Activated CD4-positive, alpha-beta memory T cell treated with anti-CD3 and anti-CD28 coated beads, Interleukin-2, amount 10 ng/mL, durations not matched to agents 7 days and 5 days (primary cell): ENCODE measurements at regions not wholly inside any gene's neighbourhood (a gene's known extent, or its start where the extent isn't known, plus 50 kb on each side); places are given as distances from the start of the nearest gene placed in this dataset.
"Not testable (repeated sequence)": the region's sequence is repeated elsewhere in the genome, so short reads cannot be mapped to it uniquely, and the experiment has no call there.

Experiments used
- CTCF ChIA-PET: fragments of 350-600 bp; sonication (Branson Sonifier 250); formaldehyde crosslinking; loops from one replicate; lab custom pipeline; 2021; ENCODE audit warnings: antibody characterized with exemption, inconsistent platforms; lab: Charles Lee
- POLR2A ChIA-PET: fragments of 350-600 bp; sonication (Branson Sonifier 250); formaldehyde crosslinking; loops from one replicate; lab custom pipeline; 2021; ENCODE audit warnings: antibody characterized with exemption; lab: Charles Lee
- DNase-seq: peaks from one replicate; pipeline ENCODE4 v3.0.0-alpha.2; 2020
- H3K27ac Mint-ChIP-seq: one replicate; pipeline ENCODE4 v1.8.0; 2021; ENCODE audit warnings: mild to moderate bottlenecking, mixed read lengths
- H3K27me3 Mint-ChIP-seq: one replicate; pipeline ENCODE4 v1.8.0; 2021; ENCODE audit warnings: mixed read lengths
- H3K36me3 Mint-ChIP-seq: one replicate; pipeline ENCODE4 v1.8.0; 2021; ENCODE audit warnings: low read depth, mixed read lengths
- H3K4me1 Mint-ChIP-seq: one replicate; pipeline ENCODE4 v1.8.0; 2021; ENCODE audit warnings: mixed read lengths
- H3K4me3 Mint-ChIP-seq: one replicate; pipeline ENCODE4 v1.8.0; 2021; ENCODE audit warnings: mild to moderate bottlenecking, mixed read lengths
- H3K9me3 Mint-ChIP-seq: one replicate; pipeline ENCODE4 v1.8.0; 2021; ENCODE audit warnings: mixed read lengths

DNA sequence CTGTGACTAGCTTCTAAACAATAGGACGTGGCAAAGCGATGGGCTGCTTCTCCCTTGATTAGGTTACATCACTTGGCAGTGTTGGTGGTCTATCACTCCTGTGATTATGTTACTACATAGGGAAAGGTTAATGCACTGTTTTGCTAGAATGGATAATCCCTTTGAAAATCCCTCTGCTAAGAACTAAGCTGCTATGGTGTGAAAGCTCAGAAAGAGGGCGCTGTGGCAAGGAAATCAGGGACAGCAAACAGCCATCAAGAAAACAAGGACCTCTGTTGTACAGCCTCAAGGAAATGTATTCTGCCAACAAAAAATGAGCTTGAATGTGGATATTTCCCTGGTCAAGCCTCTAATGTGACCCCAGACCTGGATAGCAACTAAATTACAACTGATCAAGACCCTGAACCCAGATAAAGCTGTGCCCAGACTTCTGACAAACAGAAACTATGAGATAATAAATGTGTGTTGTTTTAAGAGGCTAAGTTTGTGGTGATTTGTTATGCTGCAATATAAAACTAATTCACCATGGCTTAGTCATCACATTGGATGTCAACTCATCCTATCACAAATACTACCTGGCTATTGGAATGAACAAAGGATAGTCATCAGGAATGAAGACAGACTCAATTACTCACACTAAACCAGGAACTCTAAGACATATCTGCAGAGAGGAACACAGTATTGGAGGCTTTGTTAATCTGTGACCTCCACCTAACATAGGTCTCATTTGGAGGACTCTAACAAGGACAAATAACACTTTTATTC, 1215.9 kb downstream of the EFNA5 start:
- no peaks in the 10 kb centered on the region for H3K27me3 Mint-ChIP-seq
- POLR2A ChIA-PET, result no interaction called here
- CTCF ChIA-PET, result no interaction called here
- no peak overlapping the region for H3K27ac Mint-ChIP-seq
- H3K4me3 Mint-ChIP-seq, result no peak overlapping the region
- H3K9me3 Mint-ChIP-seq, result no peaks in the 10 kb centered on the region
- H3K36me3 Mint-ChIP-seq, result no peaks in the 10 kb centered on the region
- DNase-seq, result no peak
- H3K4me1 Mint-ChIP-seq, result no peaks in the 10 kb centered on the region

DNA sequence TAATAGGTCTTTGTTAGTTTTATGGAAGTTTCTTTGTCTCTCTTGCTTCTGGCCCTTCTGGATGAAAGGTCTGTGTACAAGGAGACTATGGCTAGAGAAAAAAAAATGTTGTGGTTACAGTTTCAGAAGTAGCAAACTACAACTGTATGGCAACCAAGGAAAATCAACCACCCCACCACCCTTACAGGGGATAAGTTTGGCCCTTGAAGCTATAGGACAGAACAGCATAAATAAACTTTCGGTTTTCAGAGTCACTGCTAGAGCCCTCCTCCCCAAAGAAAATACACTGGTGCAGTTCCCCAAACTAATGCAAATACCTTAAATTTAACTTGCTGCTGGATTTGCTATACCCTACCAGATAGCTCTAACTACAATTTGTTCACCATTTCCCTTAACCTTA, 1216.7 kb downstream of the EFNA5 start:
- no peak for DNase-seq
- Mint-ChIP-seq H3K4me1 (no peaks in the 10 kb centered on the region), H3K4me3 (no peak overlapping the region), H3K27ac (no peak overlapping the region), H3K36me3 (no peaks in the 10 kb centered on the region), H3K9me3 (no peaks in the 10 kb centered on the region), H3K27me3 (no peaks in the 10 kb centered on the region)
- POLR2A ChIA-PET, result no interaction called here
- CTCF ChIA-PET, result no interaction called here

DNA sequence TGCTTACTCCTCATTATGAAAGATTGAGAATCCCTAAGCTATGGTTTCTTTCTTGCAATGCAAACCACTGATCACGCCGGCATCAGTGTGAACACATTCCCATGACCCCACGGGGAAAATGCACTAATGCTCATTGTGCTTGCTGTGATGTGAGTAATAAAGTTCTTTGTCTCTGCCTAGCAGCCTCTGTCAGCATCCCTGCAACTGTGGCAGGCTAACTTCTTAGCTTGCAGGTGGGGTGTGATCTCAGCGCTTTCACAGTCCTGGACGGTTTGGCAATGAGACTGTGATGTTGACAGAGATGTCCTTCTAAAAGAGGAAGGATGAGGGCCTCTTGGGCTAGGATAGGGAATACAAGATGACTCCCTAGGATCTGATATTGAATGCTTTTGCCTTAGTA, 1218.7 kb downstream of the EFNA5 start:
- H3K4me3 Mint-ChIP-seq, result no peak overlapping the region
- POLR2A ChIA-PET, result no interaction called here
- H3K27me3 Mint-ChIP-seq, result no peaks in the 10 kb centered on the region
- no peak for DNase-seq
- no peaks in the 10 kb centered on the region for H3K9me3 Mint-ChIP-seq
- peaks cover 1% of the 10 kb centered on the region for H3K4me1 Mint-ChIP-seq
- H3K27ac Mint-ChIP-seq, result no peak overlapping the region
- CTCF ChIA-PET, result no interaction called here
- H3K36me3 Mint-ChIP-seq, result no peaks in the 10 kb centered on the region

DNA sequence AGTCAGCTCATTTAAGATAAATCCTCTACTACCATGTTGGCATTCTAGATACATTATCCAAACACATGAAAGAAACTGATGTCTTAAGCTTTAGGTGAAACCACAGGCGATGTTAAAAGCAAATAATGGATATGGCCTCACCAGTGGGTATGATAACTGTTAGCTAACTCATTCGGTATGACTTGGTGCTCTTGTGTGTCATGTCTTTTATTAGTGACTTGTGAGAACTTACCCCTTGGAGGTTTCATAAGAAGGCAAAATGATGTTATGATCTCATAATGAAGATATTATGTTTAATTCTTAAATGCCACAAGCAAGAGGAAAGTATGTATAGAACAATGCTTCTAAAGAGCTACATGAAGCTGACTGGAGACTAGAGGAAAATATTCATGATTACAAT, 1227.0 kb downstream of the EFNA5 start:
- Mint-ChIP-seq H3K4me3 (no peak overlapping the region), H3K36me3 (no peaks in the 10 kb centered on the region), H3K4me1 (peaks cover 1% of the 10 kb centered on the region), H3K9me3 (no peaks in the 10 kb centered on the region), H3K27me3 (no peaks in the 10 kb centered on the region), H3K27ac (no peak overlapping the region)
- ChIA-PET POLR2A (no interaction called here), CTCF (no interaction called here)
- DNase-seq, result no peak

DNA sequence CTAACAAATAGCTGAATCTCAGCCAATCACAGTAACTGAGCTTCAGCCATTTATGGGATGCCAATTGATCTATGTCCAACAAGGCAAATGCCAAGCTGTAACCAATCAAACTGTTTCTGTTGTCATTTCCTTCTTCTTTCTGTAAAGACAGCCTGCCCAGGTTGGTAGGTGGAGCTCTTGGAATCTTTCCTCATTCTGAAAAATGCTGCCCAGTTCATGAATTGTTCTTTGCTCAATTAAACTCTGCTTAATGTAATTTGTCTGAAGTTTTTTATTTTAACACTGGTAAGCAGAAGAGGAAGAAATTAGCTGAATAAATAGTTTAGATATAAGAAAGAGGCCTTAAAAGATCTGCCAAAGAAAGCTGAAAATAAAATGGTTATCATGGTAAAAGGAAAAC, 1235.6 kb downstream of the EFNA5 start:
- no peak overlapping the region for H3K4me3 Mint-ChIP-seq
- H3K9me3 Mint-ChIP-seq, result no peaks in the 10 kb centered on the region

DNA sequence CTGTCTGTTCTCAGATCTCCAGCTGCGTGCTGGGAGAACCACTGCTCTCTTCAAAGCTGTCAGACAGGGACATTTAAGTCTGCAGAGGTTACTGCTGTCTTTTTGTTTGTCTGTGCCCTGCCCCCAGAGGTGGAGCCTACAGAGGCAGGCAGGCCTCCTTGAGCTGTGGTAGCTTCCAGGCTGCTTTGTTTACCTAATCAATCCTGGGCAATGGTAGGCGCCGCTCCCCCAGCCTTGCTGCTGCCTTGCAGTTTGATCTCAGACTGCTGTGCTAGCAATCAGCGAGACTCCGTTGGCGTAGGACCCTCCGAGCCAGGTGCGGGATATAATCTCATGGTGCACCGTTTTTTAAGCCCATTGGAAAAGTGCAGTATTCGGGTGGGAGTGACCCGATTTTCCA, 1240.0 kb downstream of the EFNA5 start:
- H3K9me3 Mint-ChIP-seq, H3K4me1 Mint-ChIP-seq, H3K4me3 Mint-ChIP-seq, DNase-seq, CTCF ChIA-PET, H3K36me3 Mint-ChIP-seq, H3K27ac Mint-ChIP-seq, POLR2A ChIA-PET, H3K27me3 Mint-ChIP-seq: not testable (repeated sequence)

More for the DNA sequence above, 1235.6 kb downstream of the EFNA5 start:
- POLR2A ChIA-PET, result no interaction called here
- CTCF ChIA-PET, result no interaction called here
- DNase-seq, result no peak
- Mint-ChIP-seq H3K27ac (no peak overlapping the region), H3K4me1 (no peaks in the 10 kb centered on the region), H3K27me3 (no peaks in the 10 kb centered on the region), H3K36me3 (no peaks in the 10 kb centered on the region)

DNA sequence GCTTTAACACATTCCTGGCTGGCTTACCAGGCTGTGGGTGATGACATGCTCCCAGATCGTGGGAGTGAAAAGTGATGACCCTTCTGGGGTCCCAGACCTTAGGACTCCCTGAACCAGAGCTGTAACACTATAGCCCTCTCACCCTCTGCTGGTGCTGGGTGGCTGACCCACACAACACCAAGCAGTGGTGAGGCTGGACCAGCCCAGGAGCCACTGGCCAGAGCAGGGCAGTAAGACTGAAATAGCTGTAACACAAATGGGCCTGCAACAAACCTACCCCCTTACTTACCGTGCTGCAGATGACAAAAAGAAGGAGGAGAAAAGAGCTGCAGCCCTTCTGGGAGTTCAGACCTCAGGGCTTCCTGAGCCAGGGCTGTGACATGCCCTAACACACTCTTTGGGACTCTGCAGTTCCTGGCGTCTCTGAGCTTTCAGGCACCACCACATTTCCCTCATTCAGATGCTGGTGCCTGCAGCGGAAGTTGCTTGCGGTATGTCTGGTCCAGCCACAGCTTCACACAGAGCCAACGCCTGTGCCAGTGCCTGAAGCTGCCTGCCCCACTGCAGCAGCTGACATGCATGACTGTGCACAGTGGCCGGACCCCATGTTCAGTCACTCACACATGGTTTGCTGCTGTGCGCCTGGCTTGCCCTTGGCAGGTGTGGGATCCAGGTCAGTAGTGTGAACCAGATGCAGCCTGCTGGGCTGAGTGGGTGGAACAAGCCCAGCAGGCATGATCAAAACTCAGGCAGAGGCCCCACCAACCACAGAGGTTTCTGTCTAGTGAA, 1247.4 kb downstream of the EFNA5 start:
- Mint-ChIP-seq H3K27me3 (no peaks in the 10 kb centered on the region), H3K27ac (no peak overlapping the region), H3K4me1 (no peaks in the 10 kb centered on the region), H3K36me3 (no peaks in the 10 kb centered on the region), H3K4me3 (no peak overlapping the region), H3K9me3 (no peaks in the 10 kb centered on the region)
- CTCF ChIA-PET, result no interaction called here
- no peak for DNase-seq
- POLR2A ChIA-PET, result no interaction called here

DNA sequence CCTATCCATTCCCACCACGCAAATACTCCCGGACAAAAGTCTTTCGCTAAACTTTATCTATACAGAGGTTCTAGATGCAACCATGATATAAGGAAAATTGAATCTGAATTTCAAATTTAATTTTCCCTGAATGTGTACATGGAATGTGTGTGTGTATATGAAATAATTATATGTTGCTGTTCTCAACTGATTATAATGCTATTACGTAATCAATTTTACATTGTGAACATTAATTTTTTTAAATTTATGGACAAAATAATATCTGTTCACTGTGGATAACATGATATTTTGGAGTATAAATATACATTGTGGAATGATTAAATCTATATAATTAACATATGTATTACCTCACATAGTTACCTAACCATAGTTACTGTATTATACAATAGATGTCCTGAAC, 1250.6 kb downstream of the EFNA5 start:
- no peak overlapping the region for H3K27ac Mint-ChIP-seq
- H3K4me3 Mint-ChIP-seq, result no peak overlapping the region
- CTCF ChIA-PET, result no interaction called here
- POLR2A ChIA-PET, result no interaction called here
- H3K4me1 Mint-ChIP-seq, result no peaks in the 10 kb centered on the region
- H3K9me3 Mint-ChIP-seq, result peaks cover 4% of the 10 kb centered on the region
- no peaks in the 10 kb centered on the region for H3K27me3 Mint-ChIP-seq
- H3K36me3 Mint-ChIP-seq, result no peaks in the 10 kb centered on the region
- DNase-seq, result no peak

DNA sequence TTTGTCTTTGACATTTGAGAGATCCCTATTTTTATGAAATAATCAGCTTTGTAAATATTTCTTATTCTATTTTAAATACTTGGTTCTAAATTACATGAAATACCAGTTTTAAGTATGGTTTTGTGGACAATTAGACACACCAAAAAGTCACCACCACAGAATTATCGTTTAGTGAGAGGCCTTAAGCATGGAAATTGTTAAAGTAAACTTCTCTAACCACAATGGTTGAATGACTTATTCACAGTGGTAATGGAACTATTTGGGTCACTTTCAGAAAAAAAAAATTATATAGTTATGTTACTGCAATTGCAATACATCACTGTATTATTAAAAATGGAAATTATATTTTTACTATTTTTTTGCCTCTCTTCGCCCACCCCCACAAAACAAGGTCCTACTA, 1252.5 kb downstream of the EFNA5 start:
- Mint-ChIP-seq H3K9me3 (peaks cover 4% of the 10 kb centered on the region), H3K4me3 (no peak overlapping the region), H3K4me1 (no peaks in the 10 kb centered on the region), H3K27ac (no peak overlapping the region), H3K36me3 (no peaks in the 10 kb centered on the region), H3K27me3 (no peaks in the 10 kb centered on the region)
- ChIA-PET POLR2A (no interaction called here), CTCF (no interaction called here)
- no peak for DNase-seq

DNA sequence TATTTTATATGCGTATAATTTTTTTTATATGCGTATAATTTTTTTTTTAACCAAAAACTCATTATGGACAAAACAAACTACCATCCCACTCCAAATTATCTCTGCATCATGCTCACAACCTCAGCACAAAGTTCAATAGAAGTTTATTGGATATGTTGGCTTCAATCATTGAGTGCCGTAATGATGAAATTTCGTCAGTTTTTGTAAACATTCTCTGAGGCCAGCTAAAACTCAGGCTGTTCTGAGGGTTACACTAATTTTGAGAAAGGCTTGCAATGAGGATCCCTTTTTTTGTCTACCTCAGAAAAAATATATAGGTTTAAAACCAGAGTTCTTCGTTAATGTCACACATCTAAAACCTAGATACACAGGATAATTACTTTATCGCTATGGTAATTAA, 1253.2 kb downstream of the EFNA5 start:
- ChIA-PET POLR2A (no interaction called here), CTCF (no interaction called here)
- Mint-ChIP-seq H3K27me3 (no peaks in the 10 kb centered on the region), H3K36me3 (no peaks in the 10 kb centered on the region), H3K4me3 (no peak overlapping the region), H3K9me3 (peaks cover 4% of the 10 kb centered on the region), H3K4me1 (no peaks in the 10 kb centered on the region), H3K27ac (no peak overlapping the region)
- DNase-seq, result no peak

DNA sequence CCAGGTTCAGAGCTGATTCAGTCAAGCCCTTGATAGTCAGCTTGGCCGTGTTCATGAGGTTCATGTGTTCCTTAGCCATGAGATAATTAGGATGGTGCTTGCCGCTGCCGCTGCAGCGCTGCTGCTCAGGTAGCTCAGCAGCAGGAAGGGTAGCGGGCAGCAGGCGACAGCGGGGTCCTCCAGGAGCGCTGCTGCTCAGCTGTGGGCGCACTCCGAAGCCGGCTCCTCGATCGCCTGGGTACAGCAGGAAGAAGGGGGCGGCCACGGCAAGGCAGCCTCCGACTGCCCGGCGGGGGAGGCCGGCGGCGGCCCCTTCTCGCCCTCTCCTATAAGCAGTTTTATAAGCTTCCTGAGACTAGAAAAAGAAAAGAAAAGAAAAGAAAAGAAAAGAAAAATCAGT, 1253.6 kb downstream of the EFNA5 start:
- Mint-ChIP-seq H3K27ac (no peak overlapping the region), H3K36me3 (no peaks in the 10 kb centered on the region), H3K4me3 (no peak overlapping the region), H3K9me3 (peaks cover 4% of the 10 kb centered on the region), H3K4me1 (no peaks in the 10 kb centered on the region), H3K27me3 (no peaks in the 10 kb centered on the region)
- ChIA-PET POLR2A (no interaction called here), CTCF (no interaction called here)
- no peak for DNase-seq

DNA sequence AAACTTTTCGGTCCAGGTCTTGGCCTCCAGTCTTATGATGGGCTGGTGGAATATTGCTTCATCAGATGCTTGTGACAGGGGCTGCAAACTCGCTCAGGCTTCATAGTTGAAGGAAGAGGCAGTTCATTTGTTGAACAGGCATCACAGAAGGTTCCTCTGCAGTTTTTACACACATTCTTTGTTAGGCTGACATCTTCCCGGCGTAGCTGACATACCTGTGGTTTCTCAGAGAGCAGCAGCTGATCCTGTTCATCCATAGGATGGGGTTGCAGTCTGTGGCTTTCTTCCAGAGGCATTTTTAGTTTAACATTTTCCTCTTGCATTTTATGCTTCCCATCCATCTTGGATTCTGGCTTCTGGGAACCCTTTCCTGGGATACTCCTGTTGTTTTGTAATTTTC, 1255.2 kb downstream of the EFNA5 start:
- DNase-seq, result no peak
- POLR2A ChIA-PET, result no interaction called here
- H3K27ac Mint-ChIP-seq, result no peak overlapping the region
- H3K9me3 Mint-ChIP-seq, result peaks cover 4% of the 10 kb centered on the region
- H3K27me3 Mint-ChIP-seq, result no peaks in the 10 kb centered on the region
- no peaks in the 10 kb centered on the region for H3K36me3 Mint-ChIP-seq
- no peak overlapping the region for H3K4me3 Mint-ChIP-seq
- no peaks in the 10 kb centered on the region for H3K4me1 Mint-ChIP-seq
- CTCF ChIA-PET, result no interaction called here

DNA sequence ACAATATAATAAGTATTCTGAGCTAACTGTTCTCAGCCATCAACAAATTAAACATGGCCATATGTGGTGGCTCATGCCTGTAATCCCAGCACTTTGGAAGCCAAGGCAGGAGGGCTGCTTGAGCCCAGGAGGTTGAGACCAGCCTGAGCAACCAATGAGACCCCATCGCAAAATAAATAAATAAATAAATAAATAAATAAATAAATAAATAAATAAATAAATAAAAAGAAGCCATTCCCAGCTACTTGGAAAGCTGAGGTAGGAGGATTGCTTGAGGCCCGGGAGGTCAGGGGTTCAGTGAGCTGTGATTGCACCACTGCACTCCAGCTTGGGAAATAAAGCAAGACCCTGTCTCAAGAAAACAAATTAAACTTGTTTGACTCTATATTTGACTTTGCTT, 1256.4 kb downstream of the EFNA5 start:
- H3K9me3 Mint-ChIP-seq, result peaks cover 6% of the 10 kb centered on the region
- H3K27me3 Mint-ChIP-seq, result no peaks in the 10 kb centered on the region
- H3K4me3 Mint-ChIP-seq, result no peak overlapping the region
- H3K36me3 Mint-ChIP-seq, result no peaks in the 10 kb centered on the region
- POLR2A ChIA-PET, result no interaction called here
- CTCF ChIA-PET, result no interaction called here
- DNase-seq, result no peak
- no peak overlapping the region for H3K27ac Mint-ChIP-seq
- H3K4me1 Mint-ChIP-seq, result no peaks in the 10 kb centered on the region

DNA sequence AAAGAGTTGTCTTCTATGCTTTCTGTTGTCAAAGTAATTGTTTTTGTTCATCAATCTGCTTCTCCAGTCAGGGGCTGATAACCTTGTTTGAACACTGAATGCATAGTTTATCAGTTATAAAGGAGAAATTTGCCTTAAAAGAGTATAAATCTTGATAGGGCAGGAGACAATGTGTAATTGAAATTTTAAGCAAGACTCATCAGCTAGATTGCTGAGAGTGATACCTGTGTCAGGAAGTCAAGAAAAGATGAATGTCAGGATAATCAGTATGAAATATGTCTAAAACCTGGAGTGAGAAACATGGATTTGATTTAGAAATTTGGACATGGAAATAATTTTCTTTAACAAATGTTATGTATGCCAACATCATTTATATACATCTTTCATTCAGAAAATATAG, 1258.1 kb downstream of the EFNA5 start:
- Mint-ChIP-seq H3K4me3 (no peak overlapping the region), H3K27me3 (no peaks in the 10 kb centered on the region), H3K36me3 (no peaks in the 10 kb centered on the region), H3K4me1 (no peaks in the 10 kb centered on the region), H3K27ac (no peak overlapping the region), H3K9me3 (peaks cover 6% of the 10 kb centered on the region)
- POLR2A ChIA-PET, result no interaction called here
- no peak for DNase-seq
- CTCF ChIA-PET, result no interaction called here
